Suppressor macrophage (primary cell): ENCODE measurements at regions not wholly inside any gene's neighbourhood (a gene's known extent, or its start where the extent isn't known, plus 50 kb on each side); places are given as distances from the start of the nearest gene placed in this dataset.
"Not testable (repeated sequence)": the region's sequence is repeated elsewhere in the genome, so short reads cannot be mapped to it uniquely, and the experiment has no call there.

Source experiments
- DNase-seq, 4 experiments: peaks; one replicate each; pipeline ENCODE4 v3.0.0-alpha.2; 2020 to 2022

GRCh38 chr13:39803156-39803555 lies 147.7 kb downstream of the COG6 start:
- no peak for DNase-seq

DNA sequence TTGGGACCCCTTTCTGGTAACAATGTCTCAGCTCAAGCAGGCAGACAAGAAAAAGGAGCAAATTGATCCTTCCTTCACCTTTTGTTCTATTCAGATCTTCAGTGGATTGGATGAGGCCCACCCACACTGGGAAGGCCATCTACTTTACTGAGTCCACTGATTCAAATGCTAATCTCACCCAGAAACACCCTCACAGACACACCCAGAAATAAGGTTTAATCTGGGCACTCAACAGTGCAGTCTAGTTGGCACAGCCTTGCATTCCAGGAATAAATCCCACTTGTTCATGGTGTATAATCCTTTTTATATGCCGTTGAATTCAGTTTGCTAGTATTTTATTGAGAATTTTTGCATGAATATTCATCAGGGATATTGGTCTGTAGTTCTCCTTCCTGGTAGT lies 148.4 kb downstream of the COG6 start:
- DNase-seq: no peak

GRCh38 chr13:39804332-39805210 lies 149.1 kb downstream of the COG6 start:
- DNase-seq: peak in 3 of 4 experiments; percentile 7 to 48 (median 31)

DNA sequence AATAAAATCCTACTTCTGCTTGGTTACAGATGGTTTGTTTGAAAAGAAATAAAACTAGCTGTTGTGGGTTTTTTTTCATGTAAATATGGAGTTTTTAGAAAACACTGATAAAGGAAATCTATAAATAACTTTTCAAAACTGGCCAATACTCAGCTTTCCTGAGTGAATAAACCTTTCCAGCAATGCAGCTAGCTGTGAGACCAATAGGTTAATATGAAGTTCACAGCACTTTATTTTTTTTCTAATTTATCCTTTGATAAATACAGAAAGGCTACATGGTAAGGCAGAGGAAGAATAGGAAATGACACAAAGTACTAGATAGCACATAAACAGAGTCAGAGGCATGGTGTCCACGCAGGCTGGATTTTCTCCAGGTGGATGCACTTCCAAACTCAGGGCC lies 154.0 kb downstream of the COG6 start:
- no peak for DNase-seq

GRCh38 chr13:39810091-39810877 lies 154.8 kb downstream of the COG6 start:
- no peak for DNase-seq

DNA sequence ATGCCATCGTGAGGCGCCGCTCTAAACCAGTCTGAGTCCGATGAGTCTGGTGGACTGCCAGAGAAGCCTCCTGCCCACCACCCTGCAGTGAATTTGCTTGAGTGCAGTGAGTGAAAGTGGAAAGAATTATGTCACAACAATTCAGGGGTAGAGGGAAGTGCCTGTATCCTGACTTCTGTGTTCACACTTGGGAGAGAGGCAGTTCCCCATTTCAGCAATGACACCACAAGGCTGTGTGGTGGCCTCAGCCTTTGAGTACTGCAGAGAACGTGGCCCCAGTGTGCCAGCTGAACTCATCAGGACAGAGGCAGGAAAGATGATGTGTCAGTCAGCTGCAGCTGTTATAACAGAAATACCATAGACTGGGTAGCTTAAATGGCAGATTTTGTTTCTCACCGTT lies 155.6 kb downstream of the COG6 start:
- peak; percentile 81 to 92 (median 84) for DNase-seq

- DNase-seq: no peak
Measured at GRCh38 chr13:39811696-39812095, 156.2 kb downstream of the COG6 start.

DNA sequence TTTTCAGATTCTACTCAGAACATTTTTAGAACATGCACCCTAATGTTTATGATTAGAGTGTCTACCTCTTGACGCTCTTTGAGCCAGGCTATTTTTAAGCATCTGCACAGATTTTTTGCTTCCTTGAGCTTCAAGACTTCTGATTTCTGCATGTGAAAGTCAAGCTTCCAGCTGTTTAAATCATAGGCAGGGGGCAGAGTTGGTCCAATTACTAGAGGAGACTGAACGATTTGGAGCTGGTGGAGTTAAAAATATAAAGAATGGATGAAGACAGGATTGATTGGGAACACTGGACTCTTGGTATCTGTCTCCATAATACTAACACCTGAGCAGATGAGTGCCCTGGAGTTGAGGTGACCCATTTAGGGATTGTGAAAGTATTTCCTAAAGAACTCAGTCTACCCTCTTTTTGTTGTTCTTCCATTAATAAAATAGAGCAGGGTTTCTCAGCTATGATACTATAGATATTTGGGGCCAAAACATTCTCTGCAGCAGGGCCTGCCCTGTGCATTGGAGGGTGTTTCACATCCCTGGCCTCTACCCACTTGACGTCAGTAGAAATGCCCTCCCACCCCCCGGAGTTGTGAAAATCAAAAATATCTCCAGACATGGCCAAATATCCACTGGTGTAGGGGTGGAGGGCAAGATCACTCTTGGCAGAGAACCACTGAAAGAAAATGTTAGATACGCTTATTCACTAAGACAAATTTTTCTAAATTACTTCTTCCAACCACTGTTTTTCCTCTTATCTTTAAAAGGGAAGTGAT lies 160.1 kb downstream of the COG6 start:
- DNase-seq: no peak

DNA sequence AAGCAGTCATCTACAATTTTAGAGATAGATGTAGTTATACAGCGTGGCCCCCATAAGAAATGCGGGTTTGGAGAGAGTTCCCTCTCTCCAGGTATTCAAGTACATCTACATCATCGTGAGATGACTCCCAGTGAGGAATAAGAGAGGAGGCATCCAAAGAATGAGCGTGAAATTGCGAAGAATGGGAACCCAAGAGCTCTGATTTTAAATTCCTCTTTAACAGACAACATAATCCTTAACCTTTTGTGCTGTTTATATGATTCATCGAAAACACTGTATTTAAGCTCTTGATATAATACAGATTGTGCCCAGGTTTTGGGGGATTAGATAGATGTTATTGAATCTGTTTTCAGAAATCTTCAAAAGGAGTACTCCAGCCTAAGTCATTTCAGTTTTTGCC lies 161.5 kb downstream of the COG6 start:
- no peak for DNase-seq

DNA sequence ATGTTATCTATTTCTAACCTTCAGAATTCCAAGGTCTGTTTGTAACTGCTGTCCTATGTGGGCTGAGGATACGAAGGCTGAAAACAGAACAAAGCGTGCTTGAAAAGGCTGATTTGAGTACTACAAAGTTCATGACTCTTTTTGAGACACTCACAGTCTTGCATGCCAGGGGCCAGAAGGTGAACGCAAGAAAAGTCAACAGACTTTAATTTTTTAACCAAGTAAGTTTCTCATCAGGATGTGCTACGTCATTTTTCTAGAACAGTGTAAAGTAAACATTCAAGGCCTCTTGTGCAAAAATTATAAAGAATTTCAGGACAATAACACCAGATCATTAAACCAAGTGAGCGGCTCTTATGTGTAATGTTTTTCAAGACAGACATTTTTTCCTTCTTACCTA lies 163.5 kb downstream of the COG6 start:
- DNase-seq: no peak

DNA sequence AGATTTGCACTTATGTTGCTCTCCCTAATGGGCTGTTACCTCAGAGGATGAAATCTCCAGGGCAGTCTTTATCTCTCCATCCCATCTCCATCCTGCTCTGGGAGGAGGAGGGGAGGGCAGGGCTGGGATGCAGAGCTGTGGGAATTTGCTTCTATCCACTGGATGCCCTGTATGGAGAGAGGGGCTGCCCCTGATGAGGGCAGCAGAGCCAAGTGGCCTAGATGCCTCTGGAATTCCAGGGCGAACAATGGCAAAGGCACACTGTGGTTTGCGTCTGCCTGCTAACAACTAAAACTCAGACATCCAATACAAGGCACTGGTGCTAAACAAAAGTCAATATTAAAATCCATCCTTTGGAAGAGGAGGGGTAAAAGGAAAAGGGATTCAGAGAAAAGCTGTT lies 165.1 kb downstream of the COG6 start:
- DNase-seq: no peak

DNA sequence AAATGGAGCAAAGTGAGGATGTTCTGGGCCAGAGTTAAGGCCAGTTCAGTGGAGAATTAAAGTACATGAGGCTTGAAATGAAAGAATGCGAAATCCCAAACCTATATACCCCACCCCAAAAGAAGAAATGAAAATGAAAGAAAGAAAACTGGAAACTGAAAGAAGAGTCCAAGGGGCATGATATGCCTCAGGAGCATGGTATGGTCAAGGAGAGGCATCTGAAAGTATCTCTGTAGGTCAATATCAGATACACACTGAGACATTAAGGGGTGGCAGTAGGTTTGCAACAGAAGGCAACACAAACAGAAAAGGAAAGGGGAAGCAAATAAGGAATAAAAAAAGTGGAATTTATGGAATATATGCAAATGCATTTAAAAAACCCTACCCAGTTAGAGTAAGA lies 166.5 kb downstream of the COG6 start:
- no peak for DNase-seq

- no peak for DNase-seq
Measured at GRCh38 chr13:39822437-39822836, 167.0 kb downstream of the COG6 start.

GRCh38 chr13:39823063-39823713 lies 167.7 kb downstream of the COG6 start:
- DNase-seq: no peak

- no peak for DNase-seq
Measured at GRCh38 chr13:39825886-39826285, 170.4 kb downstream of the COG6 start.

DNA sequence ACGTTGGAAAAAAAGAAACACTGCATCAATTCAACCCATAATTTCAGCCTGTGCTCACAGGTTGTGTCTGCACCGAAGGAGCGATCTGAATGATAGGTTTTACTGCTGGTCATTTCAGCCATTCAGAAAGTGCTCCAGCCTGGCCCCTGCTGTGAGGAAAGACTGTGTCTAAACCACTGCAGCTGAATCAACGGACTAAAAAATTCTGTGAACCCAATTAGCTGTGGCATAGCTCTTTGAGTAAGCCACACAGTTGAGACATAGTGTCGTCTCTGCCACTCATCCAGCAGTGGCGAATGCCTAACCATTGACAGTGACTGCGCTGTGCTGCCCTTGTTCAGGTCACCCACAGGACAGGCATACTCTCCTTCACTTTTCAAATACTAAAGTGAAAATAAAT lies 179.8 kb downstream of the COG6 start:
- no peak for DNase-seq

GRCh38 chr13:39836038-39836437 lies 180.6 kb downstream of the COG6 start:
- DNase-seq: no peak

GRCh38 chr13:39837866-39838265 lies 182.4 kb downstream of the COG6 start:
- not testable (repeated sequence) for DNase-seq

DNA sequence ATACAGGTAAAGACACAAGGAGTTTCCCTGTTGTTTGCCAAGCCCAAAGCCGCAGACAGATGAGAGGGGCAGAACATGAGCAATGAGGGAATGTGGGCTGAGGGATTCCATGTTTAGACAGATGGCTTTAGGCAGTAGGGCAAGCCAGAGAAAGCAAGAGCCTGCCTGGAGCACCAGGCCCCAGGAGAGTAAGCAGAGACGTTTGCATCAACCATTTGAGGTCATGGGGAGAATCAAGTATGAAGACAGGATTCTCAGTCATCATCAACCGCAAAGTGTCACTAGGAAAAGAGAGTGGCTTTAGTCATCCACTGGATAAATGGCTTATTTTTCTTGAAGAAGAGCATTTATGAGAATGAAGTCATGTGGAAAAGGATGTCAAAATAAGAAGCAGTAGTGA lies 184.7 kb downstream of the COG6 start:
- DNase-seq: no peak

- no peak for DNase-seq
Measured at GRCh38 chr13:39847336-39847735, 191.9 kb downstream of the COG6 start.

- peak in 1 of 4 experiments; percentile 0 for DNase-seq
Measured at GRCh38 chr13:39855236-39855635, 199.8 kb downstream of the COG6 start.

DNA sequence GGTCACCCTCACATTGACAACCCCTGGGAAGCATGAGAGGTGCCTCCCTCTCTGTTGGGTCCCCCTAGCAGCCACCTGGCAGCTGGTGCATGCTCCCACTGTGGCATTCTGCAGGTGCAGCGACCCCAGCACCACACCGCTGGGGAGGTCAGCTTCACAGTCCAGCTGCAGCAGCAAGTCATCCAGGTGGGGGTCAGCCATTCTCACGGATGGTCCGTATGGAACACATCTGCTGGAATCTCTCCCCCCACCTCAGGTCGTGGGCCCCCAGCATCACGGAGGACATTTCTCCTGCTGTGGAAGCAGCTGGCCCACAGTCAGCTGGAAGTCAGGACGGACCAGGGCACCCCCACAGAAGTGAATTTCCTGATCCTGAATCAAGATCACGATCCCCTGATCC lies 201.3 kb downstream of the COG6 start:
- DNase-seq: no peak

GRCh38 chr13:39858794-39859193 lies 203.3 kb downstream of the COG6 start:
- no peak for DNase-seq
